HG03342 (cell line): ENCODE measurements at regions not wholly inside any gene's neighbourhood (a gene's known extent, or its start where the extent isn't known, plus 50 kb on each side); places are given as distances from the start of the nearest gene placed in this dataset.

Source experiments
- ATAC-seq: cut with Tn5 transposase; IDR thresholded peaks from one replicate; pipeline ENCODE4 v1.9.1; 2021; ENCODE audit warnings: mild to moderate bottlenecking, moderate library complexity; ENCODE audit not compliant: unreplicated experiment

DNA sequence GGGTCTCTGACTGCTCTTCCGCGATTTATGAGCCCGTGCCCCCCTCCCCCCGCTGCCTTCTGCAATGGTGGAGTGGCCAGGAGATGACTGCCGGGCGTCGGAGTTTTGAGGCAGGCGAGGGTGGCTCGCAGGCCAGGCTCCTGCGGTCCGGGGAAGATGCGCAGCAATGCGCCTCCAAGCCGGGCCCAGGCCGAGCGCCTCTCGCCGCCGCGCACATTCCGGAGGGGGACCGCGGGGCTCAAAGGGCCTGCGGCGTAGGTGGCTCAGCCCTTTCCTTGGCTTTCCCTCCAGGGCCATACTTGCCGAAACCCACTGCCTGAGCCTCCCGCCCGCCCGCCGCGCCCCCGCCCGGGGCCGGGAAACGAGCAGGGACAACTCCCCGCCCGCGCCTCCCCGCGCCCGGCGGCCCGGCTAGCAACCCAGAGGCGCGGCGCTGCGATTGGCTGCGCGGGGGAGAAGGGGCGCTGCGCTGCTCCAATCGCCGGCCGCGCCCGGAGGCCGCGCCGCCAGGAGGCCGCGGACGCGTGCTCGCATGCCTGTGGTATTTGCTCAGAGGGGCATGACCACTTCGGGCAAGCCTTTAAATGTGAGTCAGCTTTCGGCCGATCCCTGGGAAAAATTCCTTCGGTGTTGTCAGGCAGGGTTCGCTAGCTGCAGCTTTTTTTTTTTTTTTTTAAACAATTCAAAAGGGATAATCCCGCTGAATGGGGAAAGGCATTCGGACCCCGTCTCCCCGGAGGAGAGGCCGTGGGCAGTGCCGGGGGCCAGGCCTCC is 157.9 kb upstream of the PARP11 start:
- ATAC-seq, result peak; percentile 70

- ATAC-seq, result no peak
Observed at GRCh38 chr12:4027412-4027811, 154.2 kb upstream of the PARP11 start.

DNA sequence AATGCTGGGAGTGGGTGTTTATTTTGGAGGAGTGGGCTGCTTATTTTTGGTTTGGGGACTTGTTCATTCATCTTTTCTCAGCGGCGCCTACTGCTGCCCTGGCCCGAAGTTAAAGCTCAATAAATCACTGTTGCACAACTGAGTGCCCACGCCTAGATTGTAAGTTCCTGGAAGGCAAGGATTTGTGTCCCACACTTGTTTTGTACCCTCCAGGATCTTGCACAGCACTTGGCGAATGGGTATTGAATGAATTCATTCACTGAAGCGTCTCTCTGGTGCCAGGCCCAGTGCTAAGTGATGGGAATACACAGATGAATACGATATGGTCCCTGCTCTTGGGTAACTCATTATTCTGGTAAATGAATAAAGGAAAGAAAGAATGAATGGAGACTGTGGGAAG is 153.3 kb upstream of the PARP11 start:
- ATAC-seq, result no peak

GRCh38 chr12:4026020-4026358 is 152.8 kb upstream of the PARP11 start:
- no peak for ATAC-seq

- ATAC-seq, result no peak
Observed at GRCh38 chr12:4025181-4026019, 152.2 kb upstream of the PARP11 start.

DNA sequence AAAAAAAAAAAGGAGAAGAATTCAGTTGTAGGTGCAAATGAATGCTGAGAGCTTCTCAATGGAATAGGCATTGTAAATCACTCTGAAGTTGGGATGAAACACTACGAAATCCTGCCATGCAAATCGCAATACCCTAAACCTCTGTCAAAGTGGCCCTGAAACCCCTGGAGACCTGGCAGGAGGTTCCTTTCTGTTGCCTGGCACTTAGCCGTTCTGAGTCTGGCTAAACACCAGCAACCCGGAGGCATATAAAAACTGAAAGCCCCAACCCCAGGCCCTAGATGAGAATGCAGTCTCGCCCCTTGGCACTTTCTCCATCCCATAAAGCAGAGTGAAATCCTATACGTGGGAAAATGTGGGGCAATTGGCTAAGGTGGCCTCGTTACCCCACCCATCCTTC is 151.5 kb upstream of the PARP11 start:
- ATAC-seq, result no peak

DNA sequence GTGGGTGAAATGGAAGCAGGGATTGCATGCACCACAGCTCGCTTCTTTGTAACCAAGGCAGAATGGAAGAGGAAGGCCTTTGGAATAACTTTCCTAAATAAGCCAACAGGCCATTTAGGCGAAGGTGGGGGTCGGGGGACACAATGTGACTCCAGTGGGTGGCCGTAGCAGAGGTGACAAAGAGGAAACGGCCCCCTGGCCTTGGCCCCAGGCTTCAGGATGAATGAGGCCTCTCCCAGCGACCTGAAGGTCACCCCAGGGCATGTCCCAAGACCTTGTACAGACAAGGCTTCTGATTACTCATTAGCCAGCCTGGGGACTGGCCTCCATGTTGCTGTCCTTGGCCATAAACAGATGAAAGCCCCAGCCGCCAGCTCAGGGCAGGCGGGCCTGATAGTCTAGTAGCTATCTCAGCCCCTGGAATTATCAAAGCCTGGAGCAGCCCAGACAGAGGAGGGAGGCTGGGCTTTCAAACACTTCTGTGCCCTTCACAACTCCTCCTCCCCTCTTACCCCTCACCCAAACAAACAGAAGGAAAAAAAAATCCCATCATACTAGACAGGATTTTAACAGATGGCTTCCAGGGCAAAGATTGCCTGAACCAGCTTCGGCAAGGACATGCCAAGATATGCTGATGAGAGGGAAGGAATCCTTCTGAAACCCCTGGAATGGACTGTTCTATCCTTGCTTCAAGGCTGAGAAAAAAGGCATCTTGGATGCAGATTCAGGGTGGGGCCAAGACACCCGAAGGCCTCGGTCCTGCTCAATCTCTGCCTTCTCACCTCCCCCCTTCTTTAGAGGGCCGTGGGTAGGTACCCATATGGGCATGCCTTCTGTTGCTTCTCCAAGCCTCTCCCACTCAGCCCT is 142.3 kb upstream of the PARP11 start:
- ATAC-seq, result no peak

DNA sequence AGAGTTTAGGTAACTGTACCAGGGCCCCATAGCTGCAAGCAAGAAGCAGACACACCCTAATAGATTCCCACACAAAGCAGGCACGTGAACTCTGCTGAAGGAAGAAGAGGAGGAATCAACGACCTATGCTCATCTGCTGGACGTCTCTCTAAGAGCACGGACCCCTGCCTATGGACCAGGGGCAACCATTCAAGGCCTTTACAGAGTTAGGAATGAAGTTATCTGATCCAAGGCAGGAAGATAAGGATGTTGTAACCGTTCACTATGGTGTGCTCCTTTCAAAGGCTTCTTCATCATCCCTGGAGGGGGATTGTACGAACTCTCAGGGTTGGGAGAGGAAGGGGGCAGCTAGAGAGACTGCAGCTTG is 141.6 kb upstream of the PARP11 start:
- ATAC-seq, result no peak

DNA sequence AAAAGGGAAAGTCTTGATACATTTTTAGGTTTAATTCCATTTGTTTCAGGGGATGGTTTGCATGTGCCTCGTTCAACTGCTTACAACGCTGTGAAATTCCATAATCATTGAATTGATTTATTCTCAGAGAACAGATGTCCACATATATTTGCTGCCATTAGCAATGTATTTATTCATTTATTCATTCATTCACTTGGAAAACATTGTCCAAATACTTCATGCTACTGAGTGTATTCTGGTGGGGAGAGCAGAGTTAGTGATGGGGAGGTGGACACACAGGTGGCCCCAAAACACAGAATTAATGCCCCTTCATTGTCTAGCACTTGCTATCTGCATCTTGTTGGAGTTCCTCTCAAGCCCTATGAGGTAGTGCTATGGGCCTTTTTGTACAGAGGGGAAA is 141.2 kb upstream of the PARP11 start:
- ATAC-seq, result no peak

- no peak for ATAC-seq
Observed at GRCh38 chr12:4012977-4013968, 140.1 kb upstream of the PARP11 start.

- no peak for ATAC-seq
Observed at GRCh38 chr12:4012073-4012472, 138.9 kb upstream of the PARP11 start.

GRCh38 chr12:4011597-4011996 is 138.4 kb upstream of the PARP11 start:
- no peak for ATAC-seq

DNA sequence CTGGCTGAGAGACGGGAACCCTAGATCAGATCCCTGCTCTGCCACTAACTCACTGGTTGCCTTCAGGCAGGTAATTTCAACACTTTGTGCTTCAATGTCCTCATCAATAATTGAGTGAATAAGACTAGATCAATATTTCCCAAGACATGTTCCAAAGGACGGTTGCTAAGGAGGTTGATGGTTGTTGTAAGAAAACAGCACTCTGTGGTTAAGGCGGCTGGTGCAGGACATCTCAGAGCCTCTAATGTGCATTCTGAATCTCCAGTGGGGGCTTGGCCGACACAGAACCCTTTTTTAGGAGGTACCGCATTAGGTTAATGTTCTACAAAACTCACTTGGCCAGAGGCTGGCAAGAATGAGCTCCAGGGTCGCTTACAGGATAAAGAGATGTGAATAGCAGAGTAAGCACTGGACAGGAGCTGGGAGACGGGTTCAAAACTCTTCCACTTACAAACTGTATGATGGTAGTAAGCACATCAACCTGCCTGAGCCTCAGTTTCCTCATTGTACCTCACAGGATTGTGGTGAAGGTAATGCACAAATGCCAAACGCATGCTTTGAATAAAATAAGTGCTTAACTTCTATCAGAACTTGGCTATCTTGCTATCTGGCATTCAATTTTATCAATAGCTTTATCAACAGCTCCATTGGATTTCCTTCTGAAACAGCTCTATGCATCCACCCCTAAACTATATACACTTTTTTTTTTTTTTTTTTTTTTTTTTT is 136.9 kb upstream of the PARP11 start:
- ATAC-seq, result no peak

- no peak for ATAC-seq
Observed at GRCh38 chr12:4006743-4007142, 133.5 kb upstream of the PARP11 start.

GRCh38 chr12:4005851-4006430 is 132.7 kb upstream of the PARP11 start:
- no peak for ATAC-seq

GRCh38 chr12:4003576-4003975 is 130.4 kb upstream of the PARP11 start:
- ATAC-seq, result no peak

DNA sequence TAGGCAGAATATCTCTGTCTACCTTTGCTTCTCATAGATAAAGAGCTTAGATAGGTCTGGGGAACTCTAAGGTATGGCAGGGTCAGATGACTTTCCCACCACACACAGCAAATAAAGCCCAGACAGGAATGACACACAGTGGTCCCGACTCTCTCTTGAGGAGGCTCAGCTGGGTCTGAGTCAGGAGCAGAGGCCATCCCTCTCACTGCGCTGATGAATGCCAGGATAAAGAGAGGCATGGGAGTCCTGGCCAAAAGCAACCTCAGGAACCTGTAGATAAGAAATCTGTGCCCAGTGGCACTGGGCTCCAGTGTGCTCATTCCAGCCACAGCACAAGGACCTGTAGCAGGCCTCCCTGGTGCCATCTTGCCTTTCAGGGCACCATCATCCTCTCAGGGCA is 129.4 kb upstream of the PARP11 start:
- no peak for ATAC-seq

GRCh38 chr12:4001841-4002240 is 128.6 kb upstream of the PARP11 start:
- ATAC-seq, result no peak

GRCh38 chr12:4001031-4001430 is 127.8 kb upstream of the PARP11 start:
- no peak for ATAC-seq
